ENCODE measurements at regions not wholly inside any gene's neighbourhood (a gene's known extent, or its start where the extent isn't known, plus 50 kb on each side); places are given as distances from the start of the nearest gene placed in this dataset.

GRCh38 chr1:240000634-240001033 is 91.0 kb upstream of the FMN2 start:
- H3K36me3 ChIP-seq, result no peaks in the 10 kb centered on the region
- peaks cover 85% of the 10 kb centered on the region for H3K27me3 ChIP-seq
- no peaks in the 10 kb centered on the region for H3K9me3 ChIP-seq
- peaks cover 0 to 12% (median 9%) of the 10 kb centered on the region in 3 donors for H3K4me1 ChIP-seq
- TF ChIP-seq EP300 (IDR thresholded peaks at IDR 0.05) (no peak), POLR2A (IDR thresholded peaks at IDR 0.05) (no peak), CTCF (IDR thresholded peaks at IDR 0.05) (no peak), POLR2AphosphoS5 (IDR thresholded peaks at IDR 0.05) (no peak)
- WGBS, 2 donors (ENCODE audit: low coverage in 1 of 2), result 79 to 80% methylated on average over 2 to 4 of the region's 4 CpGs
- H3K4me3 ChIP-seq, result no peak overlapping the region
- ATAC-seq, result no peak
- no peak overlapping the region for H3K27ac ChIP-seq

GRCh38 chr1:240001177-240001740 is 90.4 kb upstream of the FMN2 start:
- 72 to 79% methylated on average over 5 to 7 of the region's 7 CpGs for WGBS, 2 donors (ENCODE audit: low coverage in 1 of 2)
- no peaks in the 10 kb centered on the region for H3K9me3 ChIP-seq
- no peak overlapping the region for H3K27ac ChIP-seq
- H3K36me3 ChIP-seq, result no peaks in the 10 kb centered on the region
- H3K4me3 ChIP-seq, result no peak overlapping the region
- peaks cover 0 to 12% (median 9%) of the 10 kb centered on the region in 3 donors for H3K4me1 ChIP-seq
- TF ChIP-seq EP300 (IDR thresholded peaks at IDR 0.05), result no peak
- TF ChIP-seq POLR2A (IDR thresholded peaks at IDR 0.05), result no peak
- no peak for TF ChIP-seq POLR2AphosphoS5 (IDR thresholded peaks at IDR 0.05)
- no peak for TF ChIP-seq CTCF (IDR thresholded peaks at IDR 0.05)
- no peak for ATAC-seq
- H3K27me3 ChIP-seq, result peaks cover 79% of the 10 kb centered on the region

GRCh38 chr1:240004086-240004749 is 87.5 kb upstream of the FMN2 start:
- Histone ChIP-seq H3K9me3 (no peaks in the 10 kb centered on the region), H3K36me3 (no peaks in the 10 kb centered on the region), H3K27ac (no peak overlapping the region), H3K27me3 (peaks cover 49% of the 10 kb centered on the region), H3K4me1 (no peaks in the 10 kb centered on the region), H3K4me3 (no peak overlapping the region)
- TF ChIP-seq EP300 (IDR thresholded peaks at IDR 0.05), result no peak
- peak in 2 of 4 experiments; percentile 36 to 68 for TF ChIP-seq CTCF (IDR thresholded peaks at IDR 0.05)
- no peak for TF ChIP-seq POLR2A (IDR thresholded peaks at IDR 0.05)
- 58 to 72% methylated on average over 8 to 12 of the region's 12 CpGs for WGBS, 2 donors (ENCODE audit: low coverage in 1 of 2)
- ATAC-seq, result no peak

GRCh38 chr1:240005997-240006650 is 85.6 kb upstream of the FMN2 start:
- H3K27ac ChIP-seq, result no peak overlapping the region
- no peaks in the 10 kb centered on the region for H3K4me1 ChIP-seq
- no peak for ATAC-seq
- TF ChIP-seq CTCF (IDR thresholded peaks at IDR 0.05), result no peak
- no peak for TF ChIP-seq POLR2AphosphoS5 (IDR thresholded peaks at IDR 0.05)
- no peak for TF ChIP-seq EP300 (IDR thresholded peaks at IDR 0.05)
- TF ChIP-seq POLR2A (IDR thresholded peaks at IDR 0.05), result no peak
- no peaks in the 10 kb centered on the region for H3K36me3 ChIP-seq
- H3K9me3 ChIP-seq, result peaks cover 0 to 17% (median 0%) of the 10 kb centered on the region in 3 donors
- WGBS, 2 donors (ENCODE audit: low coverage in 1 of 2), result 69 to 72% methylated on average over 3 to 4 of the region's 5 CpGs
- peaks cover 31% of the 10 kb centered on the region for H3K27me3 ChIP-seq
- H3K4me3 ChIP-seq, result no peak overlapping the region
